HUES6 (cell line): ENCODE measurements at regions not wholly inside any gene's neighbourhood (a gene's known extent, or its start where the extent isn't known, plus 50 kb on each side); places are given as distances from the start of the nearest gene placed in this dataset.

Experiments used
- H3K27ac ChIP-seq: 2 replicates; pipeline ENCODE4 v1.7.0; 2013; ENCODE audit warnings: low read depth, mild to moderate bottlenecking, low read length, inconsistent platforms
- H3K27me3 ChIP-seq: 2 replicates; pipeline ENCODE4 v1.6.1; 2013; ENCODE audit warnings: low read length; ENCODE audit not compliant: control insufficient read depth, insufficient read depth
- H3K36me3 ChIP-seq: 2 replicates; pipeline ENCODE4 v1.6.1; 2013; ENCODE audit warnings: low read length; ENCODE audit not compliant: control insufficient read depth, insufficient read depth
- H3K4me1 ChIP-seq: 2 replicates; pipeline ENCODE4 v1.6.1; 2013; ENCODE audit warnings: low read length; ENCODE audit not compliant: control insufficient read depth, insufficient read depth
- H3K4me3 ChIP-seq: 2 replicates; pipeline ENCODE4 v1.5.1; 2013; ENCODE audit warnings: low read depth, low read length
- H3K9ac ChIP-seq: one replicate; pipeline ENCODE4 v1.6.1; 2013; ENCODE audit warnings: mild to moderate bottlenecking, low read length
- H3K9me3 ChIP-seq: 2 replicates; pipeline ENCODE4 v1.6.1; 2013; ENCODE audit warnings: low read depth, low read length; ENCODE audit not compliant: control insufficient read depth, insufficient read depth

- Histone ChIP-seq H3K36me3 (no peaks in the 10 kb centered on the region), H3K9ac (no peak overlapping the region), H3K4me3 (no peak overlapping the region), H3K4me1 (no peaks in the 10 kb centered on the region), H3K27ac (no peak overlapping the region), H3K27me3 (no peaks in the 10 kb centered on the region), H3K9me3 (no peaks in the 10 kb centered on the region)
These were observed 78.5 kb upstream of the PTPRM start for GRCh38 chr18:7488571-7488970.

- no peak overlapping the region for H3K4me3 ChIP-seq
- H3K27ac ChIP-seq: no peak overlapping the region
- no peak overlapping the region for H3K9ac ChIP-seq
- no peaks in the 10 kb centered on the region for H3K36me3 ChIP-seq
- H3K9me3 ChIP-seq: no peaks in the 10 kb centered on the region
- no peaks in the 10 kb centered on the region for H3K4me1 ChIP-seq
- H3K27me3 ChIP-seq: no peaks in the 10 kb centered on the region
These were observed 77.0 kb upstream of the PTPRM start for GRCh38 chr18:7490104-7490503.

GRCh38 chr18:7492385-7492784 lies 74.7 kb upstream of the PTPRM start:
- Histone ChIP-seq H3K36me3 (no peaks in the 10 kb centered on the region), H3K9ac (no peak overlapping the region), H3K9me3 (no peaks in the 10 kb centered on the region), H3K27ac (no peak overlapping the region), H3K27me3 (no peaks in the 10 kb centered on the region), H3K4me1 (no peaks in the 10 kb centered on the region), H3K4me3 (no peak overlapping the region)

- Histone ChIP-seq H3K27ac (no peak overlapping the region), H3K4me1 (no peaks in the 10 kb centered on the region), H3K36me3 (no peaks in the 10 kb centered on the region), H3K9ac (no peak overlapping the region), H3K4me3 (no peak overlapping the region), H3K9me3 (no peaks in the 10 kb centered on the region), H3K27me3 (no peaks in the 10 kb centered on the region)
These were observed 70.0 kb upstream of the PTPRM start for GRCh38 chr18:7497081-7497480.

GRCh38 chr18:7511106-7511505 lies 56.0 kb upstream of the PTPRM start:
- Histone ChIP-seq H3K27me3 (no peaks in the 10 kb centered on the region), H3K9ac (no peak overlapping the region), H3K36me3 (no peaks in the 10 kb centered on the region)

GRCh38 chr18:7512348-7512747 lies 54.8 kb upstream of the PTPRM start:
- H3K4me3 ChIP-seq: no peak overlapping the region
- H3K27ac ChIP-seq: no peak overlapping the region
- H3K9me3 ChIP-seq: no peaks in the 10 kb centered on the region
- no peaks in the 10 kb centered on the region for H3K27me3 ChIP-seq
- no peaks in the 10 kb centered on the region for H3K36me3 ChIP-seq
- no peak overlapping the region for H3K9ac ChIP-seq
- H3K4me1 ChIP-seq: peaks cover 36% of the 10 kb centered on the region

More at GRCh38 chr18:7511106-7511505, 56.0 kb upstream of the PTPRM start:
- Histone ChIP-seq H3K4me3 (no peak overlapping the region), H3K9me3 (no peaks in the 10 kb centered on the region), H3K27ac (no peak overlapping the region), H3K4me1 (peaks cover 25% of the 10 kb centered on the region)

- Histone ChIP-seq H3K9ac (no peak overlapping the region), H3K4me3 (no peak overlapping the region), H3K36me3 (no peaks in the 10 kb centered on the region), H3K27ac (no peak overlapping the region), H3K27me3 (no peaks in the 10 kb centered on the region), H3K9me3 (no peaks in the 10 kb centered on the region), H3K4me1 (peaks cover 36% of the 10 kb centered on the region)
These were observed 54.1 kb upstream of the PTPRM start for GRCh38 chr18:7512990-7513389.

GRCh38 chr18:7514796-7515440 lies 52.2 kb upstream of the PTPRM start:
- Histone ChIP-seq H3K9ac (peak overlapping the region; percentile 49), H3K27me3 (no peaks in the 10 kb centered on the region), H3K27ac (peak overlapping the region; percentile 69), H3K4me3 (no peak overlapping the region), H3K9me3 (no peaks in the 10 kb centered on the region), H3K36me3 (no peaks in the 10 kb centered on the region), H3K4me1 (peaks cover 43% of the 10 kb centered on the region)

GRCh38 chr18:7516266-7517117 lies 50.6 kb upstream of the PTPRM start:
- Histone ChIP-seq H3K9me3 (no peaks in the 10 kb centered on the region), H3K27me3 (no peaks in the 10 kb centered on the region), H3K4me1 (peaks cover 43% of the 10 kb centered on the region), H3K4me3 (no peak overlapping the region), H3K27ac (no peak overlapping the region), H3K36me3 (no peaks in the 10 kb centered on the region), H3K9ac (no peak overlapping the region)
